Neural cell (in vitro differentiated cells): ENCODE measurements at regions not wholly inside any gene's neighbourhood (a gene's known extent, or its start where the extent isn't known, plus 50 kb on each side); places are given as distances from the start of the nearest gene placed in this dataset.

Experiments used
- CTCF ChIP-seq: fragments of 450-650 bp; IDR thresholded peaks from 2 replicates; pipeline ENCODE4 v1.5.1; 2014; ENCODE audit warnings: antibody characterized with exemption, mild to moderate bottlenecking, moderate library complexity; ENCODE audit not compliant: poor library complexity, severe bottlenecking
- EP300 ChIP-seq: fragments of 450-650 bp; conservative IDR thresholded peaks from 2 replicates; pipeline ENCODE4 v1.6.1; 2014; ENCODE audit warnings: antibody characterized with exemption, mild to moderate bottlenecking, moderate library complexity; ENCODE audit not compliant: poor library complexity, severe bottlenecking
- EZH2 ChIP-seq: fragments of 200-600, 300-800 bp; shearing (Covaris generic), sonication (generic); IDR thresholded peaks from 2 replicates; pipeline ENCODE4 v1.6.1; 2014; ENCODE audit warnings: antibody characterized with exemption, low read length, borderline replicate concordance, mild to moderate bottlenecking; ENCODE audit not compliant: insufficient read depth, poor library complexity, severe bottlenecking
- POLR2AphosphoS5 ChIP-seq: IDR thresholded peaks from 2 replicates; pipeline ENCODE4 v1.6.1; 2012
- RAD21 ChIP-seq: fragments of 450-650 bp; conservative IDR thresholded peaks from 2 replicates; pipeline ENCODE4 v1.6.1; 2014; ENCODE audit warnings: antibody characterized with exemption, mild to moderate bottlenecking, moderate library complexity
- REST ChIP-seq: IDR thresholded peaks from 2 replicates; pipeline ENCODE4 v1.6.1; 2012; ENCODE audit warnings: borderline replicate concordance
- SMC3 ChIP-seq: fragments of 450-650 bp; conservative IDR thresholded peaks from 2 replicates; pipeline ENCODE4 v1.6.1; 2014; ENCODE audit warnings: antibody characterized with exemption, mild to moderate bottlenecking, moderate library complexity; ENCODE audit not compliant: poor library complexity
- TAF1 ChIP-seq: IDR thresholded peaks from 2 replicates; pipeline ENCODE4 v1.6.1; 2012; ENCODE audit warnings: low read depth

GRCh38 chr15:79561982-79562381, 129.8 kb downstream of the MINAR1 start:
- TF ChIP-seq EP300, result no peak
- TF ChIP-seq CTCF, result no peak
- TF ChIP-seq REST, result no peak
- no peak for TF ChIP-seq POLR2AphosphoS5
- no peak for TF ChIP-seq SMC3
- TF ChIP-seq EZH2, result no peak
- TF ChIP-seq TAF1, result no peak
- no peak for TF ChIP-seq RAD21
